Caki2 (cell line): ENCODE measurements at regions not wholly inside any gene's neighbourhood (a gene's known extent, or its start where the extent isn't known, plus 50 kb on each side); places are given as distances from the start of the nearest gene placed in this dataset.

Experiments used
- DNase-seq: peaks from one replicate; pipeline ENCODE4 v3.0.0-alpha.2; 2015; ENCODE audit warnings: low read depth
- in situ Hi-C: cut with HindIII; loops from 2 replicates; pipeline ENCODE4 v1.10.0; 2016; ENCODE audit warnings: low sequenced_read_pairs, low pct_unique_long_range_greater_than_20kb, mixed read lengths

GRCh38 chr13:52975969-52976368 lies 52.6 kb upstream of the OLFM4 start:
- no peak for DNase-seq
- in situ Hi-C loops = no loop called here

- in situ Hi-C loops = no loop called here
Observed at GRCh38 chr13:52975161-52975560, 53.5 kb upstream of the OLFM4 start.

GRCh38 chr13:52974711-52975110 lies 53.9 kb upstream of the OLFM4 start:
- in situ Hi-C loops = no loop called here

More at GRCh38 chr13:52975161-52975560, 53.5 kb upstream of the OLFM4 start:
- DNase-seq = no peak

GRCh38 chr13:52969373-52969772 lies 59.2 kb upstream of the OLFM4 start:
- in situ Hi-C loops = no loop called here
- no peak for DNase-seq

More at GRCh38 chr13:52974711-52975110, 53.9 kb upstream of the OLFM4 start:
- no peak for DNase-seq

- in situ Hi-C loops = no loop called here
Observed at GRCh38 chr13:52968074-52968700, 60.4 kb upstream of the OLFM4 start.

GRCh38 chr13:52961987-52962386 lies 66.6 kb upstream of the OLFM4 start:
- in situ Hi-C loops = no loop called here
- DNase-seq = no peak

More at GRCh38 chr13:52968074-52968700, 60.4 kb upstream of the OLFM4 start:
- DNase-seq = peak; percentile 49

- no peak for DNase-seq
- in situ Hi-C loops = no loop called here
Observed at GRCh38 chr13:52961256-52961910, 67.2 kb upstream of the OLFM4 start.

GRCh38 chr13:52955472-52955874 lies 73.1 kb upstream of the OLFM4 start:
- no peak for DNase-seq
- in situ Hi-C loops = no loop called here

- DNase-seq = no peak
- in situ Hi-C loops = no loop called here
Observed at GRCh38 chr13:52954838-52955237, 73.8 kb upstream of the OLFM4 start.

GRCh38 chr13:52950436-52950956 lies 78.1 kb upstream of the OLFM4 start:
- no peak for DNase-seq
- in situ Hi-C loops = no loop called here

- in situ Hi-C loops = no loop called here
- DNase-seq = no peak
Observed at GRCh38 chr13:52949742-52950141, 78.9 kb upstream of the OLFM4 start.

GRCh38 chr13:52949044-52949443 lies 79.6 kb upstream of the OLFM4 start:
- in situ Hi-C loops = no loop called here
- DNase-seq = no peak

- DNase-seq = no peak
- in situ Hi-C loops = no loop called here
Observed at GRCh38 chr13:52947921-52948373, 80.7 kb upstream of the OLFM4 start.

- in situ Hi-C loops = no loop called here
- DNase-seq = no peak
Observed at GRCh38 chr13:52945348-52945747, 83.3 kb upstream of the OLFM4 start.

GRCh38 chr13:52944697-52945096 lies 83.9 kb upstream of the OLFM4 start:
- DNase-seq = no peak
- in situ Hi-C loops = no loop called here

GRCh38 chr13:52938065-52938464 lies 89.6 kb upstream of the PCDH8 start:
- in situ Hi-C loops = no loop called here
- DNase-seq = no peak

GRCh38 chr13:52936806-52937205 lies 88.4 kb upstream of the PCDH8 start:
- in situ Hi-C loops = no loop called here
- no peak for DNase-seq

- no peak for DNase-seq
- in situ Hi-C loops = no loop called here
Observed at GRCh38 chr13:52934258-52934657, 85.8 kb upstream of the PCDH8 start.

- in situ Hi-C loops = no loop called here
Observed at GRCh38 chr13:52933547-52934210, 85.2 kb upstream of the PCDH8 start.

More at GRCh38 chr13:52933547-52934210, 85.2 kb upstream of the PCDH8 start:
- DNase-seq = no peak
